H1 (cell line): ENCODE measurements at regions not wholly inside any gene's neighbourhood (a gene's known extent, or its start where the extent isn't known, plus 50 kb on each side); places are given as distances from the start of the nearest gene placed in this dataset.

Experiments
- BCL11A ChIP-seq, 2 experiments: IDR thresholded peaks; one replicate each; pipeline ENCODE4 v1.6.1; 2011; ENCODE audit warnings: low read depth in 2 of 2, low read length in 2 of 2, mild to moderate bottlenecking in 2 of 2
- CTCF ChIP-seq, 3 experiments: IDR thresholded peaks; 1 replicate in 2 of 3; 2 replicates in 1 of 3; pipeline versions ENCODE4 v1.5.1 to v1.6.1; 2011; ENCODE audit warnings: low read length in 3 of 3, mild to moderate bottlenecking in 3 of 3, inconsistent platforms in 2 of 3, low read depth in 1 of 3, moderate library complexity in 1 of 3; ENCODE audit not compliant: insufficient read depth in 1 of 3; ENCODE audit errors: control extremely low read depth in 1 of 3
- SP2 ChIP-seq: IDR thresholded peaks from 2 replicates; pipeline ENCODE4 v1.6.1; 2012; ENCODE audit warnings: mild to moderate bottlenecking, low read length, inconsistent platforms
- TCF12 ChIP-seq: IDR thresholded peaks from 2 replicates; pipeline ENCODE4 v1.6.1; 2011; ENCODE audit warnings: low read depth, mild to moderate bottlenecking, low read length

GRCh38 chr1:239247285-239247684 lies 139.1 kb upstream of the CHRM3 start:
- no peak for TF ChIP-seq BCL11A (IDR thresholded peaks at IDR 0.05; ENCODE audit: low read depth in 2 of 2, low read length in 2 of 2)
- no peak for TF ChIP-seq TCF12
- no peak for TF ChIP-seq CTCF (IDR thresholded peaks at IDR 0.05; ENCODE audit: control extremely low read depth in 1 of 3, insufficient read depth in 1 of 3, low read depth in 1 of 3, low read length in 3 of 3)
- no peak for TF ChIP-seq SP2
